Esophagus muscularis mucosa (tissue), 4 donors: ENCODE measurements at regions not wholly inside any gene's neighbourhood (a gene's known extent, or its start where the extent isn't known, plus 50 kb on each side); places are given as distances from the start of the nearest gene placed in this dataset.

Experiments
- DNase-seq: peaks from one replicate; pipeline ENCODE4 v3.0.0-alpha.2; 2017; ENCODE audit errors: extremely low spot score
- H3K27ac ChIP-seq, 4 donors: fragments of 200-600 bp; sonication (generic); replicated peaks in 1 of 4; 1 replicate in 3 of 4; 2 replicates in 1 of 4; pipeline ENCODE4 v1.5.1; 2016 to 2019; ENCODE audit warnings: mild to moderate bottlenecking in 1 of 4
- H3K27me3 ChIP-seq, 4 donors: fragments of 200-600 bp; sonication (generic); one replicate each; pipeline versions ENCODE4 v1.5.1 to v1.6.0; 2016 to 2019
- H3K36me3 ChIP-seq, 4 donors: fragments of 200-600 bp; sonication (generic); one replicate each; pipeline ENCODE4 v1.5.1; 2016 to 2019
- H3K4me1 ChIP-seq, 4 donors: fragments of 200-600 bp; sonication (generic); one replicate each; pipeline ENCODE4 v1.5.1; 2016 to 2019
- H3K4me3 ChIP-seq, 4 donors: fragments of 200-600 bp; sonication (generic); 1 replicate in 2 of 4; 2 replicates in 2 of 4; pipeline ENCODE4 v1.5.1; 2016 to 2019; ENCODE audit warnings: mild to moderate bottlenecking in 4 of 4, moderate library complexity in 1 of 4
- H3K9me3 ChIP-seq, 4 donors: fragments of 200-600 bp; sonication (generic); 1 replicate in 3 of 4; 2 replicates in 1 of 4; pipeline ENCODE4 v1.5.1; 2016 to 2019
- CTCF ChIP-seq, 3 experiments: fragments of 200-600 bp in 2 of 3; fragments of 450-650 bp in 1 of 3; sonication (generic) in 2 of 3; IDR thresholded peaks; one replicate each; pipeline ENCODE4 v1.5.1; 2017 to 2019; ENCODE audit warnings: antibody characterized with exemption in 3 of 3, mild to moderate bottlenecking in 2 of 3, moderate library complexity in 1 of 3
- EP300 ChIP-seq: sonication (generic); formaldehyde crosslinking; IDR thresholded peaks from one replicate; pipeline ENCODE4 v1.6.1; 2017; ENCODE audit warnings: antibody characterized with exemption
- POLR2A ChIP-seq: fragments of 450-650 bp; IDR thresholded peaks from one replicate; pipeline ENCODE4 v1.6.1; 2017; ENCODE audit warnings: antibody characterized with exemption, moderate library complexity, mild to moderate bottlenecking, low read depth
- POLR2AphosphoS5 ChIP-seq, 2 donors: sonication (generic); formaldehyde crosslinking; IDR thresholded peaks; one replicate each; pipeline ENCODE4 v1.6.1; 2017; ENCODE audit warnings: antibody characterized with exemption in 2 of 2
- WGBS: methylation state at CpG from one replicate; pipeline ENCODE4 v1.1.5; 2018; 5-methylcytosine and 5-hydroxymethylcytosine counted together
- intact Hi-C: fragments of 100-400 bp; cut with DNase I; formaldehyde crosslinking; loops from one replicate; pipeline ENCODE4 v1.15.1; 2023

GRCh38 chr2:163541943-163542342, 193.9 kb downstream of the FIGN start:
- Histone ChIP-seq H3K27me3 (no peaks in the 10 kb centered on the region), H3K36me3 (no peaks in the 10 kb centered on the region), H3K4me3 (no peak overlapping the region), H3K27ac (no peak overlapping the region), H3K4me1 (no peaks in the 10 kb centered on the region), H3K9me3 (no peaks in the 10 kb centered on the region)
- TF ChIP-seq POLR2A (no peak), EP300 (no peak), CTCF (IDR thresholded peaks at IDR 0.05) (no peak), POLR2AphosphoS5 (IDR thresholded peaks at IDR 0.05) (no peak)
- WGBS: 95% methylated on average over 2 of the region's 2 CpGs
- intact Hi-C loops: no loop called here
- no peak for DNase-seq

- Histone ChIP-seq H3K27me3 (no peaks in the 10 kb centered on the region), H3K4me1 (no peaks in the 10 kb centered on the region), H3K27ac (no peak overlapping the region), H3K4me3 (no peak overlapping the region), H3K9me3 (no peaks in the 10 kb centered on the region), H3K36me3 (no peaks in the 10 kb centered on the region)
- WGBS: 90% methylated on average over 2 of the region's 2 CpGs
- DNase-seq: no peak
- intact Hi-C loops: no loop called here
- TF ChIP-seq EP300 (no peak), POLR2AphosphoS5 (IDR thresholded peaks at IDR 0.05) (no peak), POLR2A (no peak), CTCF (IDR thresholded peaks at IDR 0.05) (no peak)
These were observed 194.3 kb downstream of the FIGN start for GRCh38 chr2:163541495-163541894.

GRCh38 chr2:163528640-163529217, 207.1 kb downstream of the FIGN start:
- DNase-seq: no peak
- WGBS: 82% methylated on average over 1 of the region's 1 CpG
- TF ChIP-seq EP300 (no peak), POLR2AphosphoS5 (IDR thresholded peaks at IDR 0.05) (no peak), POLR2A (no peak), CTCF (IDR thresholded peaks at IDR 0.05) (no peak)
- Histone ChIP-seq H3K36me3 (no peaks in the 10 kb centered on the region), H3K27me3 (no peaks in the 10 kb centered on the region), H3K4me3 (no peak overlapping the region), H3K27ac (no peak overlapping the region), H3K4me1 (no peaks in the 10 kb centered on the region), H3K9me3 (peaks cover 0 to 15% (median 10%) of the 10 kb centered on the region in 4 donors)
- intact Hi-C loops: no loop called here

- no peak overlapping the region for H3K4me3 ChIP-seq
- TF ChIP-seq EP300 (no peak), POLR2A (no peak), CTCF (IDR thresholded peaks at IDR 0.05) (no peak), POLR2AphosphoS5 (IDR thresholded peaks at IDR 0.05) (no peak)
- H3K36me3 ChIP-seq: no peaks in the 10 kb centered on the region
- H3K9me3 ChIP-seq: peaks cover 0 to 16% (median 13%) of the 10 kb centered on the region in 4 donors
- no peaks in the 10 kb centered on the region for H3K4me1 ChIP-seq
- H3K27ac ChIP-seq: no peak overlapping the region
- no peak for DNase-seq
- no peaks in the 10 kb centered on the region for H3K27me3 ChIP-seq
- intact Hi-C loops: no loop called here
These were observed 208.4 kb downstream of the FIGN start for GRCh38 chr2:163527381-163527780.

- intact Hi-C loops: no loop called here
- no peaks in the 10 kb centered on the region for H3K4me1 ChIP-seq
- no peaks in the 10 kb centered on the region for H3K27me3 ChIP-seq
- H3K36me3 ChIP-seq: no peaks in the 10 kb centered on the region
- H3K27ac ChIP-seq: no peak overlapping the region
- 70% methylated on average over 2 of the region's 2 CpGs for WGBS
- peaks cover 0 to 5% (median 3%) of the 10 kb centered on the region in 4 donors for H3K9me3 ChIP-seq
- TF ChIP-seq POLR2AphosphoS5 (IDR thresholded peaks at IDR 0.05) (no peak), EP300 (no peak), POLR2A (no peak)
- no peak overlapping the region for H3K4me3 ChIP-seq
- no peak for DNase-seq
These were observed 217.0 kb downstream of the FIGN start for GRCh38 chr2:163518762-163519161.
